Transverse colon (tissue), 4 donors: ENCODE measurements at regions not wholly inside any gene's neighbourhood (a gene's known extent, or its start where the extent isn't known, plus 50 kb on each side); places are given as distances from the start of the nearest gene placed in this dataset.

Experiments
- DNase-seq: peaks from one replicate; pipeline ENCODE4 v3.0.0-alpha.2; 2019
- H3K27ac ChIP-seq, 4 donors: fragments of 200-600 bp; sonication (generic); 2 replicates each; pipeline ENCODE4 v1.5.1; 2016 to 2018; ENCODE audit warnings: inconsistent platforms in 4 of 4
- H3K27me3 ChIP-seq: fragments of 200-600 bp; sonication (generic); 2 replicates; pipeline ENCODE4 v1.5.1; 2017; ENCODE audit warnings: inconsistent platforms
- H3K36me3 ChIP-seq, 4 donors: fragments of 200-600 bp; sonication (generic); 2 replicates each; pipeline ENCODE4 v1.5.1; 2017 to 2019; ENCODE audit warnings: inconsistent platforms in 4 of 4
- H3K4me1 ChIP-seq, 4 donors: fragments of 200-600 bp; sonication (generic); 2 replicates each; pipeline ENCODE4 v1.5.1; 2017 to 2020; ENCODE audit warnings: inconsistent platforms in 4 of 4
- H3K4me3 ChIP-seq, 4 donors: fragments of 200-600 bp; sonication (generic); 1 replicate in 1 of 4; 2 replicates in 3 of 4; pipeline versions ENCODE4 v1.5.1 to v1.6.1; 2017 to 2019; ENCODE audit warnings: inconsistent platforms in 4 of 4
- H3K9me3 ChIP-seq, 2 donors: fragments of 200-600 bp; sonication (generic); 2 replicates each; pipeline ENCODE4 v1.5.1; 2017 to 2019; ENCODE audit warnings: inconsistent platforms in 2 of 2
- CTCF ChIP-seq, 5 experiments: fragments of 200-600 bp in 3 of 5; fragments of 450-650 bp in 2 of 5; sonication (generic) in 3 of 5; IDR thresholded peaks; 1 replicate in 2 of 5; 2 replicates in 3 of 5; pipeline ENCODE4 v1.5.1; 2016 to 2017; ENCODE audit warnings: antibody characterized with exemption in 5 of 5, inconsistent platforms in 3 of 5, mild to moderate bottlenecking in 2 of 5, moderate library complexity in 1 of 5
- EP300 ChIP-seq: sonication (generic); formaldehyde crosslinking; IDR thresholded peaks from one replicate; pipeline ENCODE4 v1.6.1; 2017; ENCODE audit warnings: antibody characterized with exemption, low read depth
- POLR2A ChIP-seq: fragments of 450-650 bp; IDR thresholded peaks from one replicate; pipeline ENCODE4 v1.6.1; 2016; ENCODE audit warnings: antibody characterized with exemption, mild to moderate bottlenecking, moderate library complexity
- POLR2AphosphoS5 ChIP-seq, 3 donors: sonication (generic); formaldehyde crosslinking; IDR thresholded peaks; one replicate each; pipeline ENCODE4 v1.6.1; 2016; ENCODE audit warnings: antibody characterized with exemption in 3 of 3
- WGBS, 2 donors: methylation state at CpG; one replicate each; pipeline ENCODE4 v1.1.5; 2018; ENCODE audit warnings: low coverage in 1 of 2; 5-methylcytosine and 5-hydroxymethylcytosine counted together
- in situ Hi-C, 4 donors: fragments of 200-750 bp; cut with MboI; loops; one replicate each; pipeline versions ENCODE4 v1.15.0 to v1.15.1; 2017; ENCODE audit warnings: low sequenced_read_pairs in 3 of 4, low pct_ligation_motif_present in 1 of 4, low pct_unique_long_range_greater_than_20kb in 1 of 4
- intact Hi-C: fragments of 100-400 bp; cut with DNase I; formaldehyde crosslinking; loops from one replicate; pipeline ENCODE4 v1.15.1; 2023; ENCODE audit warnings: low total_unique reads

GRCh38 chr12:25323581-25323982 is 72.9 kb upstream of the KRAS start:
- in situ Hi-C loops = no loop called here
- no peaks in the 10 kb centered on the region for H3K9me3 ChIP-seq
- TF ChIP-seq EP300 (no peak), CTCF (IDR thresholded peaks at IDR 0.05) (no peak), POLR2AphosphoS5 (IDR thresholded peaks at IDR 0.05) (no peak), POLR2A (no peak)
- no peaks in the 10 kb centered on the region for H3K36me3 ChIP-seq
- H3K27me3 ChIP-seq = no peaks in the 10 kb centered on the region
- peaks cover 0 to 19% (median 3%) of the 10 kb centered on the region in 4 donors for H3K4me1 ChIP-seq
- no peak overlapping the region for H3K4me3 ChIP-seq
- DNase-seq = no peak
- H3K27ac ChIP-seq = no peak overlapping the region
- WGBS, 2 donors = 53 to 56% methylated on average over 1 to 2 of the region's 2 CpGs
- intact Hi-C loops = no loop called here

GRCh38 chr12:25322918-25323531 is 72.3 kb upstream of the KRAS start:
- 14 to 30% methylated on average over 3 of the region's 3 CpGs for WGBS, 2 donors
- intact Hi-C loops = no loop called here

GRCh38 chr12:25322351-25322750 is 71.6 kb upstream of the KRAS start:
- Histone ChIP-seq H3K36me3 (no peaks in the 10 kb centered on the region), H3K9me3 (no peaks in the 10 kb centered on the region), H3K4me3 (no peak overlapping the region), H3K4me1 (peaks cover 0 to 24% (median 3%) of the 10 kb centered on the region in 4 donors), H3K27ac (no peak overlapping the region), H3K27me3 (no peaks in the 10 kb centered on the region)
- 44 to 60% methylated on average over 1 of the region's 1 CpG for WGBS, 2 donors
- TF ChIP-seq POLR2A = no peak
- TF ChIP-seq CTCF (IDR thresholded peaks at IDR 0.05) = no peak
- no peak for TF ChIP-seq POLR2AphosphoS5 (IDR thresholded peaks at IDR 0.05)
- no peak for TF ChIP-seq EP300
- intact Hi-C loops (no loop called here), in situ Hi-C loops (no loop called here)
- no peak for DNase-seq

More at GRCh38 chr12:25322918-25323531, 72.3 kb upstream of the KRAS start:
- in situ Hi-C loops = no loop called here
- no peaks in the 10 kb centered on the region for H3K36me3 ChIP-seq
- no peak overlapping the region for H3K4me3 ChIP-seq
- no peaks in the 10 kb centered on the region for H3K27me3 ChIP-seq
- no peak overlapping the region for H3K27ac ChIP-seq
- TF ChIP-seq POLR2AphosphoS5 (IDR thresholded peaks at IDR 0.05) = no peak
- TF ChIP-seq POLR2A = no peak
- TF ChIP-seq EP300 = no peak
- TF ChIP-seq CTCF (IDR thresholded peaks at IDR 0.05) = no peak
- no peaks in the 10 kb centered on the region for H3K9me3 ChIP-seq
- DNase-seq = no peak
- H3K4me1 ChIP-seq = peaks cover 0 to 19% (median 3%) of the 10 kb centered on the region in 4 donors

GRCh38 chr12:25321772-25322171 is 71.0 kb upstream of the KRAS start:
- DNase-seq = no peak
- no peaks in the 10 kb centered on the region for H3K27me3 ChIP-seq
- in situ Hi-C loops = no loop called here
- no peaks in the 10 kb centered on the region for H3K9me3 ChIP-seq
- peaks cover 0 to 24% (median 3%) of the 10 kb centered on the region in 4 donors for H3K4me1 ChIP-seq
- intact Hi-C loops = no loop called here
- no peaks in the 10 kb centered on the region for H3K36me3 ChIP-seq
- no peak overlapping the region for H3K4me3 ChIP-seq
- H3K27ac ChIP-seq = no peak overlapping the region
- TF ChIP-seq CTCF (IDR thresholded peaks at IDR 0.05) = no peak
- no peak for TF ChIP-seq POLR2A
- TF ChIP-seq POLR2AphosphoS5 (IDR thresholded peaks at IDR 0.05) = no peak
- TF ChIP-seq EP300 = no peak
- WGBS, 2 donors = 89 to 95% methylated on average over 3 to 4 of the region's 4 CpGs
